Activated T-cell treated with anti-CD3 and anti-CD28 coated beads, Interleukin-2, amount 50 U/mL, for 4 hours (primary cell): ENCODE measurements at regions not wholly inside any gene's neighbourhood (a gene's known extent, or its start where the extent isn't known, plus 50 kb on each side); places are given as distances from the start of the nearest gene placed in this dataset.

ENCODE experiments used
- ATAC-seq, 2 donors: fragments of 200-7000 bp; cut with Tn5 transposase; one replicate each; pipeline ENCODE4 v1.10.0; 2021
- DNase-seq: peaks from one replicate; pipeline ENCODE4 v3.0.0-alpha.2; 2020
- H3K27me3 Mint-ChIP-seq: one replicate; pipeline ENCODE4 v1.8.0; 2021; ENCODE audit warnings: low read depth, mixed read lengths
- H3K36me3 Mint-ChIP-seq: one replicate; pipeline ENCODE4 v1.8.0; 2022; ENCODE audit warnings: mixed read lengths; ENCODE audit not compliant: insufficient read depth
- H3K4me1 Mint-ChIP-seq: one replicate; pipeline ENCODE4 v1.8.0; 2021; ENCODE audit warnings: low read depth, mixed read lengths
- H3K4me3 Mint-ChIP-seq: one replicate; pipeline ENCODE4 v1.8.0; 2021; ENCODE audit warnings: mild to moderate bottlenecking, moderate library complexity, mixed read lengths
- H3K9me3 Mint-ChIP-seq: one replicate; pipeline ENCODE4 v1.8.0; 2021; ENCODE audit warnings: mixed read lengths

DNA sequence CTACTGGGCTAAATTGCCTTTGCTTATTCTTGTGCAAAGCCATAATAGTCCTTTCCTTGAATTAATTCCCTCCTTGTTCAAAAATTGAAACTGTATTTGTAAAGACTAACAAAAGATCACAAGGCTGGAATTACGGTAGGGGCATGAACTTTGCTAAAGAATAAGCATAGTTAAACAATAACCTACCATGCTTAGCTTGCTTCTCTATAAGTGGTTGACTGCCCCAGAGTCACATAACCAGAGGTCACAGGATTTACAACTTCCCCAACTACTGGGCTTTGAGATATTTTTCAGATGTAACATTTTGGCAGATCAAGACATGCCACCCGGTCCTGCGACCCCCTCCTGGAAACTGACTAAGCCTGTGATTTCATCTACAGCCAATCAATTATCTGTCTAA lies 181.4 kb downstream of the GPAM start:
- Mint-ChIP-seq H3K4me3 (no peak overlapping the region), H3K4me1 (no peaks in the 10 kb centered on the region), H3K9me3 (no peaks in the 10 kb centered on the region), H3K36me3 (no peaks in the 10 kb centered on the region), H3K27me3 (peaks cover 1% of the 10 kb centered on the region)
- ATAC-seq (no peak), DNase-seq (no peak)

DNA sequence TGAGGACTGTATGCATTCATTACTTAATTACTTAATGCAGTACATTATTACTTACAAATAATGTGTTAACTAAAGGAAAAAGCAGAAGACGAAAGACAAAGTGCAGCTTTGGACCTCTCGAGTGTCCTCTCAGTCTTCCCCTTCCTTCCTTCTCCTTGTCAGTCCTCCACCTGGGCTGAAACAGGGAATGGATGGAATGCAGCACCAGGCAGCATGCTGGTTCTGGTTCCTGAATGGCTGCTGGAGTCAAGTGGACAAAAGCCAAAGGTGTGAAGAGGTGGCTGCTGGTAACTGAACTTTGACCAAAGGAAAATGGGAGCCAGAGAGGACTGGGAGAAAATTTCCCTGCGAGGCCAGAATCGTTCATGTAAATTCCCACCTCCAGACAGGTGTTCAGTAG lies 179.5 kb downstream of the GPAM start:
- no peaks in the 10 kb centered on the region for H3K9me3 Mint-ChIP-seq
- H3K4me1 Mint-ChIP-seq: no peaks in the 10 kb centered on the region
- no peaks in the 10 kb centered on the region for H3K36me3 Mint-ChIP-seq
- H3K27me3 Mint-ChIP-seq: peaks cover 3% of the 10 kb centered on the region
- no peak overlapping the region for H3K4me3 Mint-ChIP-seq
- ATAC-seq: no peak
- DNase-seq: no peak

- Mint-ChIP-seq H3K27me3 (peaks cover 3% of the 10 kb centered on the region), H3K9me3 (no peaks in the 10 kb centered on the region), H3K4me3 (no peak overlapping the region), H3K36me3 (no peaks in the 10 kb centered on the region), H3K4me1 (no peaks in the 10 kb centered on the region)
- ATAC-seq (no peak), DNase-seq (no peak)
These were observed 178.5 kb downstream of the GPAM start for GRCh38 chr10:112005044-112005443.

- Mint-ChIP-seq H3K4me3 (no peak overlapping the region), H3K9me3 (no peaks in the 10 kb centered on the region), H3K4me1 (no peaks in the 10 kb centered on the region), H3K27me3 (peaks cover 3% of the 10 kb centered on the region), H3K36me3 (no peaks in the 10 kb centered on the region)
- no peak for DNase-seq
- ATAC-seq: no peak
These were observed 177.2 kb downstream of the GPAM start for GRCh38 chr10:112006407-112006806.

DNA sequence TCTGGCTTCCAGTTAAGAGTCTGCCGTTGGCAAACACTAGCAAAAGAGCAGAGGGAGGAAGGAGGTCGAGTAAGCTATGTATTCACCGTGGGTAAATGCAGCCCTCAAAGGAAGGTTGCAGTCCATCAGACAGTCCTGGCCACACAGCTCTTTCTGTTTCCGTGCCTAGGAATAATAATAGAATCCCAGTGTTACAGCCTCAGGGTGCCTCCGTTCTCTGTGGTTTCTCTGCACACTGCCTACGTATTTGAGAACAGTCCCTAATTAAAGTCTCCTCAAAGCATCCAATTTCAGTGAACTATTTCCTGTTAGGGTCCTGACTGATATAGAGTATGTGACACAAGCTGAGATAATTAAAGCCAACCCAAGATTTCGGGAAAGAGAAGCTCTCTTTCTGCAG lies 176.7 kb downstream of the GPAM start:
- no peak for ATAC-seq
- DNase-seq: no peak
- no peaks in the 10 kb centered on the region for H3K4me1 Mint-ChIP-seq

GRCh38 chr10:112022196-112022595 lies 161.4 kb downstream of the GPAM start:
- no peaks in the 10 kb centered on the region for H3K36me3 Mint-ChIP-seq
- no peak overlapping the region for H3K4me3 Mint-ChIP-seq
- no peak for DNase-seq
- peaks cover 7% of the 10 kb centered on the region for H3K27me3 Mint-ChIP-seq
- ATAC-seq: no peak
- no peaks in the 10 kb centered on the region for H3K9me3 Mint-ChIP-seq
- no peaks in the 10 kb centered on the region for H3K4me1 Mint-ChIP-seq

More for the DNA sequence above, 176.7 kb downstream of the GPAM start:
- Mint-ChIP-seq H3K27me3 (peaks cover 3% of the 10 kb centered on the region), H3K4me3 (no peak overlapping the region), H3K36me3 (no peaks in the 10 kb centered on the region), H3K9me3 (no peaks in the 10 kb centered on the region)

DNA sequence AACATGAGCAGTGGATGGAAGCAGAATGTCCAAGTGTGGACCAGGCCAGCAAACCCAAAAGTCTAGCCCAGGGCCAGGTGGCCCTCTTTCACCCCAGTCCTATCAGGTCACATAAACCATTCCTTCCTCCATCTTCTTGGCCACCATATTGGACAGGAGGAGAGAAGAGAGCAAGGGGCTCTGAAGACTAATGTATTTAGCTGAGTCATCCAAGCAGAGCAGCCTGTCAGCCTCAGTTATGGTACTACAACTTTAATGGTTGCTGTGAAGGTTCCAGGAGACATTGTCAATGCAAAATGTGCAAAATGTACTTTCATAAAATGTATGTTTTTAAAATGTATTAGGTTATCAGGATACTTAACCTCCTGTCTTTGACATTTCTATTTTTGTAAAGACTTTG lies 159.5 kb downstream of the GPAM start:
- peaks cover 4% of the 10 kb centered on the region for H3K27me3 Mint-ChIP-seq
- ATAC-seq: no peak
- no peak for DNase-seq
- no peaks in the 10 kb centered on the region for H3K36me3 Mint-ChIP-seq
- H3K4me3 Mint-ChIP-seq: no peak overlapping the region
- peaks cover 1% of the 10 kb centered on the region for H3K9me3 Mint-ChIP-seq
- H3K4me1 Mint-ChIP-seq: no peaks in the 10 kb centered on the region

- DNase-seq: no peak
- Mint-ChIP-seq H3K4me1 (no peaks in the 10 kb centered on the region), H3K36me3 (no peaks in the 10 kb centered on the region), H3K27me3 (peaks cover 4% of the 10 kb centered on the region), H3K4me3 (no peak overlapping the region), H3K9me3 (peaks cover 4% of the 10 kb centered on the region)
- no peak for ATAC-seq
These were observed 158.3 kb downstream of the GPAM start for GRCh38 chr10:112025228-112025627.

DNA sequence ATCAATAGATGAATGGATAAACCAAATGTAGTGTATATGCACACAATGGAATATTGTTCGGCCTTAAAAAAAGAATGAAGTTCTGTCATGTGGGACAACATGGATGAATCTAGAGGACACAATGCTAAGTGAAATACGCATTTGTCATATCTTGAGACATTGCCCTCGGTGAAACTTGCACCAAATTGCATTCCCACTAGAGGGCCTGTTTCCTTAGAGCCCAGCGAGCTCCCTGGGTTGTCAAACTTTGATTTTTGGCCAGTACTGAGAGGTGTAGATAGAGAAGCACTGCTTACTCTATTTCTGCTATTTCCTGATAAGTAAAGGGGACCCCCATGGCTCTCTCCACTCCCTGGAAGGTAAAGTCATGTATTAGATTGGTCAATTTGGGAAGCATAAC lies 157.1 kb downstream of the GPAM start:
- Mint-ChIP-seq H3K4me1 (no peaks in the 10 kb centered on the region), H3K9me3 (peaks cover 8% of the 10 kb centered on the region), H3K4me3 (no peak overlapping the region), H3K27me3 (peaks cover 4% of the 10 kb centered on the region), H3K36me3 (no peaks in the 10 kb centered on the region)
- ATAC-seq: no peak
- no peak for DNase-seq

DNA sequence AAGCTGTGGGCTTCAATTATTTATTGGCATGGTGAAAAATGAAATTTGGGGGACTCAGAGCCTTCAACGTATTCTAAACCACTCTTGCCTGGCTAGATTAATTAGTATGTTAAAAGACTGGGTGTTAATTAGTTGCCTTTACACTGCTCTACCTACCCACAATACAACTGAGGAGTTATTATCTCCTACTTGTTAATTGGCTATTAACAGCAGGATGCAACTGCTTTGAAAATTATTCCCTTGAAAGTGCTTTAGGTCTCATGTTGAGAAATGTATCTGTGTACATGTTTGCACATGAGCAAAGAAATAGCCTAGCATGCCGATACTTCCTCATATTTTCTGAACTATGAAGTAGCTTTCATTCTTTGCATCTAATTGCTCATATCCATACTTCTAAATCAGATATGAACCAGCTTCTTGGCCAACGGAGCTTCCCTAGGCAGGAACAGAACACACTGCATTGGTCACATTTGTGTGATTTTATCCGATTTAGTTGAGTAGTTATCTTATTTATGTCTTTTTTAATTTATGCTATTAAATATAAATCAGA lies 155.8 kb downstream of the GPAM start:
- DNase-seq (no peak), ATAC-seq (no peak)
- H3K9me3 Mint-ChIP-seq: peaks cover 11% of the 10 kb centered on the region
- H3K4me1 Mint-ChIP-seq: no peaks in the 10 kb centered on the region
- H3K36me3 Mint-ChIP-seq: no peaks in the 10 kb centered on the region
- H3K4me3 Mint-ChIP-seq: no peak overlapping the region
- peaks cover 4% of the 10 kb centered on the region for H3K27me3 Mint-ChIP-seq

DNA sequence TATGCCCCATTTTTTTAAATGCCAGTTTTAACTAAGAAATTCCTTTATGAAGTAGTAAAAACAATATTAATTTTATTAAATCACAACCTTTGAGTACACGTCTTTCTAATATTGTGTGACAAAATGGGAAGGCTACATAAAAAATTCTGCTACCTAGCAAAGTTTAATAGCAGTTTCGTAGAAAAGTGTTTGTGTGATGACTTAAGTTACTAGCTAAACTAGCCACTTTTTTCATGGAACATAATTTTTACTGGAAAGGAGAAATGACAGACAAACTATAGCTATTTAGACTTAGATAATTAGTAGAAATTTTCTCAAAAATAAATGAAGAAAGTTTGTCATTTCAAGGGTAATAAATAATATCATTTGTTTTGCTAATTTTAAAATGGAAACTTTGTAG lies 153.1 kb downstream of the GPAM start:
- Mint-ChIP-seq H3K27me3 (no peaks in the 10 kb centered on the region), H3K36me3 (no peaks in the 10 kb centered on the region), H3K4me1 (no peaks in the 10 kb centered on the region), H3K4me3 (no peak overlapping the region), H3K9me3 (peaks cover 11% of the 10 kb centered on the region)
- ATAC-seq (no peak), DNase-seq (no peak)

- DNase-seq (no peak), ATAC-seq (no peak)
- Mint-ChIP-seq H3K36me3 (no peaks in the 10 kb centered on the region), H3K4me3 (no peak overlapping the region), H3K4me1 (no peaks in the 10 kb centered on the region), H3K27me3 (peaks cover 3% of the 10 kb centered on the region), H3K9me3 (peaks cover 3% of the 10 kb centered on the region)
These were observed 143.7 kb downstream of the GPAM start for GRCh38 chr10:112039823-112040222.

- peaks cover 5% of the 10 kb centered on the region for H3K9me3 Mint-ChIP-seq
- ATAC-seq (no peak), DNase-seq (no peak)
- H3K4me1 Mint-ChIP-seq: no peaks in the 10 kb centered on the region
- H3K36me3 Mint-ChIP-seq: no peaks in the 10 kb centered on the region
- H3K4me3 Mint-ChIP-seq: no peak overlapping the region
- peaks cover 3% of the 10 kb centered on the region for H3K27me3 Mint-ChIP-seq
These were observed 142.9 kb downstream of the GPAM start for GRCh38 chr10:112040696-112041095.

DNA sequence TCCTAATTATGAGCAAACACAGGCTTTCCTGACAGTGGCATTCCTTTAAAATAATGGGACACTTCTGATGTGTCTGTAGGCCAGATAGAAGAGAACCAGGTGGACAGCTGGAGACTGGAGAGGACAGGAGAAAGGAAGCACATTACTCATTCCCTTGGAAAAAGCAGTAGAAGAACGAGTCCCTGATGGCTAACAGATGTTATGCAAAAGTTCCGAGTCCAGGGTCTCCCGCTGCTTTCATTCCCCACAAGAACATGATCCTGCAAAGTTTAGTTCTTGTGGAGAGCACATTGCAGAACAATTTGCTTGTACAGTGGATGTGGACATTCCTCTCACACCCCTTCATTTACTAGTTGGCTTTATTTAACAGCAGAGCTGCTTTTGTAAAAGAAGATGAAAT lies 137.6 kb downstream of the GPAM start:
- Mint-ChIP-seq H3K27me3 (peaks cover 2% of the 10 kb centered on the region), H3K4me3 (no peak overlapping the region), H3K4me1 (no peaks in the 10 kb centered on the region), H3K36me3 (no peaks in the 10 kb centered on the region), H3K9me3 (peaks cover 5% of the 10 kb centered on the region)
- DNase-seq (no peak), ATAC-seq (no peak)

- peaks cover 5% of the 10 kb centered on the region for H3K9me3 Mint-ChIP-seq
- no peaks in the 10 kb centered on the region for H3K4me1 Mint-ChIP-seq
- H3K36me3 Mint-ChIP-seq: no peaks in the 10 kb centered on the region
- DNase-seq (no peak), ATAC-seq (no peak)
- H3K27me3 Mint-ChIP-seq: peaks cover 5% of the 10 kb centered on the region
- H3K4me3 Mint-ChIP-seq: no peak overlapping the region
These were observed 135.9 kb downstream of the GPAM start for GRCh38 chr10:112047674-112048073.

DNA sequence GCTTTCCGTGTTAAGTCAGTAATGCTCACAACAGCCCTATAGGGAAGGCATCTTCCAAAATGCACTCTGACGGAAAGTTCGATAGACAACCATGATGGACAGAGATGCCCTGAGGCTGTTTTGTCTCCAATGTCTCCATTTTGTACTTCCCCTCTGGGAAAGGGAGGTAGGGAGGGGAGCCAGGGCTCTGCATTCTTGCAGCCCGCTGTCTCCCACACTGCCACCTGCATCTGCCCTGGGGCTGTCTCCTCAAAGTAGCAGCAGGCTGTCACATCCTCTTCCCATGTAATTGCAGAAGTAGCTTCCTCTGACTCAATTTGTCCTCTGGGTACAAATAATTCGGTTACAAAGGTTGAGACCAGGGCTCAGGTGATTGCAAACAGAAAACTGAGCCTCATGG lies 131.4 kb downstream of the GPAM start:
- no peaks in the 10 kb centered on the region for H3K9me3 Mint-ChIP-seq
- H3K27me3 Mint-ChIP-seq: peaks cover 17% of the 10 kb centered on the region
- no peak overlapping the region for H3K4me3 Mint-ChIP-seq
- ATAC-seq (no peak), DNase-seq (no peak)
- H3K36me3 Mint-ChIP-seq: no peaks in the 10 kb centered on the region
- H3K4me1 Mint-ChIP-seq: no peaks in the 10 kb centered on the region
